Activated naive CD4-positive, alpha-beta T cell treated with anti-CD3 and anti-CD28 coated beads, Interleukin-2, amount 10 ng/mL, durations not matched to agents 7 days and 5 days (primary cell): ENCODE measurements at regions not wholly inside any gene's neighbourhood (a gene's known extent, or its start where the extent isn't known, plus 50 kb on each side); places are given as distances from the start of the nearest gene placed in this dataset.
"Not testable (repeated sequence)": the region's sequence is repeated elsewhere in the genome, so short reads cannot be mapped to it uniquely, and the experiment has no call there.

ENCODE experiments used
- CTCF ChIA-PET: fragments of 350-600 bp; sonication (Branson Sonifier 250); formaldehyde crosslinking; loops from one replicate; lab custom pipeline; 2021; ENCODE audit warnings: antibody characterized with exemption; lab: Charles Lee
- DNase-seq: peaks from one replicate; pipeline ENCODE4 v3.0.0-alpha.2; 2020
- H3K27ac Mint-ChIP-seq: one replicate; pipeline ENCODE4 v1.8.0; 2021; ENCODE audit warnings: mild to moderate bottlenecking, moderate library complexity, mixed read lengths
- H3K27me3 Mint-ChIP-seq: one replicate; pipeline ENCODE4 v1.8.0; 2021; ENCODE audit warnings: mild to moderate bottlenecking, mixed read lengths
- H3K36me3 Mint-ChIP-seq: one replicate; pipeline ENCODE4 v1.8.0; 2021; ENCODE audit warnings: mixed read lengths
- H3K4me1 Mint-ChIP-seq: one replicate; pipeline ENCODE4 v1.8.0; 2021; ENCODE audit warnings: mixed read lengths
- H3K4me3 Mint-ChIP-seq: one replicate; pipeline ENCODE4 v1.8.0; 2021; ENCODE audit warnings: mild to moderate bottlenecking, moderate library complexity, mixed read lengths
- H3K9me3 Mint-ChIP-seq: one replicate; pipeline ENCODE4 v1.8.0; 2021; ENCODE audit warnings: mixed read lengths

DNA sequence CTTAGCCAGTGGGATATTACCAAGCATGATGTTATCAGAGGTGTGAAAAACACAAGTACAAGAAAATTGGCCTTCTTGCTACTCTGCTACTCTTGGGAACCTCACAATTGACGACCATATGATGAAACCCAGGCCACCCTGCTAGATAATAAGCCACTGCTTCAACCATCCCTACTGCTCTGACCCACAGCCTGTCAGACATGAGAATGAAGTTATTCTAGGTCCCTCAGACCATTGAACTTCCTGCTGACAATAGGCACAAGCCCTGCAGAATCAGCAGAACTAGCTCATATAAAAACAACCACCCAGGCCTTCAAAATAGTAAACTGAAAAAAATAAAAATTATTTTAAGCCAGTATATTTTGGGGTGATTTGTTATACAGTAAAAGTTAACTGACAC lies 559.9 kb downstream of the KCTD12 start:
- CTCF ChIA-PET: no interaction called here
- no peak for DNase-seq
- Mint-ChIP-seq H3K4me3 (no peak overlapping the region), H3K4me1 (no peaks in the 10 kb centered on the region), H3K36me3 (no peaks in the 10 kb centered on the region), H3K27me3 (no peaks in the 10 kb centered on the region), H3K27ac (no peak overlapping the region), H3K9me3 (no peaks in the 10 kb centered on the region)

DNA sequence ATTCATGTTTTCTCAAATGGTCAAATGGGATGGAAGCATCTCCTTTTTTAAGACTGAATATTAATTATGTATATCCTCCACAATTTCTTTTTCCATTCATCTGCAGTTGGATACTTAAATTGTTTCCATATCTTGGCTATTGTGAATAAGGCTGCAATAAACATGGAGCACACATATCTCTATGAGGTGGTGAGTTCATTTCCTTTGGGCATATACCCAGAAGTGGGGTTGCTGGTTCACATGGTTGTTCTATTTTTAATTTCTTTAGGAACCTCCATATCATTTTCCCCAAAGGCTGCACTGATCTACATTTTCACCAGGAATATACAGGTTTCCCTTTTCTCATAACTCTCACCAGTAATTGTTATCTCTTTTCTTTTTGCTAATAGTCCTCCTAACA lies 566.3 kb downstream of the KCTD12 start:
- DNase-seq: no peak
- H3K27ac Mint-ChIP-seq: no peak overlapping the region

DNA sequence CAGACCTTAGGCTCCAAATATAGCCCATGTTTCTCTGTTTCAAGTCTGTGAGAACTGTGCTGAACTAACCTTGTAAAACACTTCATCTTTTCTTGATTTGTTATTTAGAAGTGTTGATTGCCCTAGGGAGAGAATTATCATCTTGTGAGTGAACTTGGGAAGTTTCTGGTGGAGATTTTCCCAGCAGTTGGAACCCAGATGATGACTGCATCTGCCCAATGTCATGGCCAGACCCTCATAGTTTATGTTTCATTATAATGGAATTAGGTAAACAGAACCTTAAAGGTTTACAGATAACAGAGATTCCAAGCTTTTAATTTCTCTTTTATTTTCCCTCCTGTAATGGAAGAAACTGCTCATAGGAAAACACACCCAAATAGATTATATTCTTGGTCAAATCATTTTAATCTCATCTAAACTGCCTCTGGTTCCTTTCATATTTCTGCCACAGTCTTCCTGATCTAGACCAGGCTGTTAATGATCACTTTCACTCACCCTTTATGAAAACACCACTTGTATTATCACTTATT lies 569.1 kb downstream of the KCTD12 start:
- H3K9me3 Mint-ChIP-seq: no peaks in the 10 kb centered on the region
- CTCF ChIA-PET: no interaction called here
- no peak overlapping the region for H3K27ac Mint-ChIP-seq
- H3K4me3 Mint-ChIP-seq: no peak overlapping the region
- no peaks in the 10 kb centered on the region for H3K4me1 Mint-ChIP-seq
- no peaks in the 10 kb centered on the region for H3K36me3 Mint-ChIP-seq
- DNase-seq: no peak
- no peaks in the 10 kb centered on the region for H3K27me3 Mint-ChIP-seq

More for the DNA sequence above, 566.3 kb downstream of the KCTD12 start:
- H3K4me1 Mint-ChIP-seq: no peaks in the 10 kb centered on the region
- H3K9me3 Mint-ChIP-seq: no peaks in the 10 kb centered on the region
- CTCF ChIA-PET: no interaction called here
- no peaks in the 10 kb centered on the region for H3K27me3 Mint-ChIP-seq
- H3K36me3 Mint-ChIP-seq: no peaks in the 10 kb centered on the region
- no peak overlapping the region for H3K4me3 Mint-ChIP-seq

DNA sequence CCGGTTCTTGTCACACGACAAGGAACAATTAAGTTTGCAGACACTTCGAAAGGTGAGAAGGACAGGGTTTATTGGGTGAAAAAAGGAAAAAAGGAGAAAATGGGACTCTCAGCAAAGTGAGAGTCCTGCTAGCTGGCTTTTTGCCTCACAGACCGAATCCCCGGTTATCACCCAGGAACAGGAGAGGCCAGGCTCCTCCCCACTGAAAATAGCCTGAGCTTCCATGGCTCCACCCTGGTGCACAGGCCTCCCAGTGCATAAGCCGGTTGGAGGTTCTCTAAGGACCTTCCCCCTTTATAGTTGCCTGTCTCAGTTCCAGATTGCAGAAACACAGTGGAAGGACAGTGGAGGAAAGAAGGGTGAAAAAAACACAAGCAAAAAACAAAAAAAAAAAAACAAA lies 571.7 kb downstream of the KCTD12 start:
- Mint-ChIP-seq H3K4me1 (no peaks in the 10 kb centered on the region), H3K27me3 (no peaks in the 10 kb centered on the region), H3K4me3 (no peak overlapping the region), H3K36me3 (no peaks in the 10 kb centered on the region), H3K9me3 (no peaks in the 10 kb centered on the region), H3K27ac (no peak overlapping the region)
- CTCF ChIA-PET: no interaction called here
- no peak for DNase-seq

DNA sequence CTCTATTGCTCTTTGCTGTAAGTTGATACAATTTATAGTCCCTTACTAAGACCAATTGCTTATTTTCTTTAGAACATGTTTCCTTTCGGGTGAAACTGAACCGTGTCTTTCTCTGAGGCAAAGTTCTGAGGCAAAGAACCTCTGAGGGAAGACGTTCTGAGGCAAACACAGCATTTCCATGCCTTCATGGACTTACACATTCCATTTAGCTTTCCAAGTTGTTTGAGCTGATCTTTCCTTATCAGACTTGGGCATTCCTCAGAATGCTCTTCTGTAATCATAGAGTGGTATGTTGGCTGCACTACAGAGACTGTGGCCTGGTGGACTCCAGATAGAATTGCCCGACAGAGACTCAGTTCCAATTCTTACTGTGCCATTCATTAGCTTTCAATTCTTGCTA lies 579.1 kb downstream of the KCTD12 start:
- H3K27me3 Mint-ChIP-seq: no peaks in the 10 kb centered on the region
- H3K4me3 Mint-ChIP-seq: no peak overlapping the region
- H3K9me3 Mint-ChIP-seq: no peaks in the 10 kb centered on the region
- CTCF ChIA-PET: no interaction called here
- no peaks in the 10 kb centered on the region for H3K4me1 Mint-ChIP-seq
- no peak for DNase-seq
- no peaks in the 10 kb centered on the region for H3K36me3 Mint-ChIP-seq
- no peak overlapping the region for H3K27ac Mint-ChIP-seq

DNA sequence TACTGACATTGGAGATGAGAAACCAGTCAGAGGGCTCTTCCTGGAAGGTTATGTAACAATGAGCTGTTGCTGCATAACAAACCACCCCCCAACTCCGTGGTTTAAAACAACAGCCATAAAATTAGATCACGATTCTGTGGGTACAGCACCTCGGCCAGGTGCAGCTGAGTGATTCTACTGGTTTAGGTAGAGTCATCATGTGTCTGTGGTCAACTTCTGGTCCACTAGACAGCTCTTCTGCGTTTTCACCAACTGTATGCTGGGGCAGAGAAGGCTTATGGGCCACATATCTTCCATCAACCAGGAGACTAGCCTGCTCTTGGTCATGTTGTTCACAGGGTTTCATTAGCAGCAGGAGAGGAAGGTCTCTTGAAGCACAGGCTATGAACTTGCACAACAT lies 585.5 kb downstream of the KCTD12 start:
- Mint-ChIP-seq H3K4me1 (no peaks in the 10 kb centered on the region), H3K36me3 (no peaks in the 10 kb centered on the region), H3K27ac (no peak overlapping the region), H3K9me3 (peaks cover 6% of the 10 kb centered on the region), H3K27me3 (no peaks in the 10 kb centered on the region), H3K4me3 (no peak overlapping the region)
- CTCF ChIA-PET: no interaction called here
- no peak for DNase-seq

DNA sequence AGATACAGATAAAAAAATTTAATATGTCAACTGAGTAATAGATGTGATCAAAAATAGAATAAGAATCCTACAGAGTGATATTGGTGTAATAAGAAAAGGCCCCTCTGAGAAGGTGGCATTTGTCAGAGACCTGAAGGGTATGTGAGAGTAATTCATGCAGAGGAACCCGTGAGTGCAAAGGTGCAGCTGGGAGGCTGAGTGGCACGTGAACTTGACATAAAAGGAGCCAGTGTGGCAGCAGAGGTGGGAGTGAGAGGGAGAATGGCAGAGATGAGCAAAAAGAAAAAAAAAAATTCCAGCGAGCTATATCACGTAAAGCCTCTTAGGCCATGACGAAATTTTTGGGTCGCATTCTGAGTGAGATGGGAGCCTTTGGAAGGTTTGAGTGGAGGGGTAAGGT lies 588.9 kb downstream of the KCTD12 start:
- Mint-ChIP-seq H3K36me3 (no peaks in the 10 kb centered on the region), H3K27ac (peak overlapping the region; percentile 4), H3K4me3 (no peak overlapping the region), H3K27me3 (no peaks in the 10 kb centered on the region), H3K4me1 (no peaks in the 10 kb centered on the region), H3K9me3 (peaks cover 8% of the 10 kb centered on the region)
- CTCF ChIA-PET: no interaction called here
- no peak for DNase-seq

DNA sequence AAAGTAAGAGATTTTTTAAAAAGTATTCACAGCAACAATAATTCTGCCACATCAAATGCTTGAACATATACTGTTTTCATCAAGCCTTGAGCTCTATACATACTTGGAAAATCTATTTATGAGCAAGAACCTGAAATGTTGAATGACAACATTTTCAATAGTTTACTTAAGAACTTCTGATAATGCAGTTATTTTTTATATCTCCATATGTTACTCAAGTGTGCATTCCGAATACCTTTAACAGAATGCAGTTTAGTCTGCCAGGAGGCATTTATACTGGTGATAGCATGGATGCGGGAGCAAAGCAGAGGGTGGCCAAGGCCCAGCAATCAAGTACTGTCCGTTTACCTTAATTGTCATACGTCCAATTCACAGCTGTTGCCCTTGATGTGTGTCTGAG lies 589.5 kb downstream of the KCTD12 start:
- no peak overlapping the region for H3K4me3 Mint-ChIP-seq
- H3K27ac Mint-ChIP-seq: no peak overlapping the region
- peaks cover 8% of the 10 kb centered on the region for H3K9me3 Mint-ChIP-seq
- no peaks in the 10 kb centered on the region for H3K27me3 Mint-ChIP-seq
- no peaks in the 10 kb centered on the region for H3K4me1 Mint-ChIP-seq
- no peaks in the 10 kb centered on the region for H3K36me3 Mint-ChIP-seq
- DNase-seq: no peak
- CTCF ChIA-PET: no interaction called here

DNA sequence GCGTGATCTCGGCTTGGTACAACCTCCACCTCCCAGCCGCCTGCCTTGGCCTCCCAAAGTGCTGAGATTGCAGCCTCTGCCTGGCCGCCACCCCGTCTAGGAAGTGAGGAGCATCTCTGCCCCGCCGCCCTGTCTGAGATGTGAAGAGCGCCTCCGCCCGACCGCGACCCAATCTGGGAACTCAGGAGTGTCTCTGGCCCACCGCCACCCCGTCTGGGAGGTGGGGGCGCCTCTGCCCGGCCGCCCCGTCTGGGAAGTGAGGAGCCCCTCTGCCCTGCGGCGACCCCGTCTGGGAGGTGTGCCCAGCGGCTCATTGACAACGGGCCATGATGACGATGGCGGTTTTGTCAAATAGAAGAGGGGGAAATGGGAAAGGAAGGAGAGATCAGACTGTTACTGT lies 591.2 kb downstream of the KCTD12 start:
- H3K27ac Mint-ChIP-seq, H3K9me3 Mint-ChIP-seq, CTCF ChIA-PET, H3K4me1 Mint-ChIP-seq, H3K27me3 Mint-ChIP-seq, H3K4me3 Mint-ChIP-seq, H3K36me3 Mint-ChIP-seq, DNase-seq: not testable (repeated sequence)

DNA sequence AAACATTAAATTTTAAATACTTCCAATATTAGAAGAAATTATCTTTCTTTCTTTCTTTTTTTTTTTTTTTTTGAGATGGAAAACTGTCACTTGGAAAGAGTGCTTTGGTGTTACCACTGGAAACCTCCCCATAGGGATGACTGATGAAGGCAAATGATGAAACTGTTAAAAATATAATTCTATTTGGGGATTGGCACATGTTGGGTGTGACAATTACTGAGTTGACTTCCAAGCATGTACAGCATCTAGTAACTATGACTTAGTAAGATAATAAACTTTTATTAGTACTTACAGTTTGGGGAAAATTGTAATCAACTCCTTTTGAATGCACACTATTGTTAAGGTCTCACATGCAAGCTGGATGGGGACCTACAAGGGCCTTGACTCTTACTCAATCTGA lies 592.5 kb downstream of the KCTD12 start:
- Mint-ChIP-seq H3K27me3 (no peaks in the 10 kb centered on the region), H3K9me3 (peaks cover 8% of the 10 kb centered on the region), H3K27ac (no peak overlapping the region), H3K4me3 (no peak overlapping the region), H3K36me3 (no peaks in the 10 kb centered on the region), H3K4me1 (no peaks in the 10 kb centered on the region)
- CTCF ChIA-PET: no interaction called here
- no peak for DNase-seq

DNA sequence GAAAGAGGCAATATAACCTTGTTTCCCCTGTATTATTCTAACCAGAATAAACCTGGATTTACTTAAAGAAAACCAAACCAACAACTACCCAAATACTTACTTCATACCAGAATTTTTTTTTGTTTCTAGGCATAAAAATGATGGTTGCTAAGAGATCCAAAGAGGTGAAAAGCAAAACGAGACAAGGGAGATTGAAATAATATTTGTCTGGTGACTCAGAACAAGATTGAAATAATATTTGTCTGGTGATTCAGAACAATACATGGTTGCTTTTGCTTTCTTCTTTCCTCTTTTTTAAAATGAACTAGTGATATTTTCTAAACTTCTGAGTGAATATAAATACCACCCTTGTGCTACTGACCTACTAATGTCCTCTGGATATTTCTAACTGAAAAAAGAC lies 592.9 kb downstream of the KCTD12 start:
- no peak for DNase-seq
- CTCF ChIA-PET: no interaction called here
- peaks cover 8% of the 10 kb centered on the region for H3K9me3 Mint-ChIP-seq
- H3K27me3 Mint-ChIP-seq: no peaks in the 10 kb centered on the region
- H3K4me1 Mint-ChIP-seq: no peaks in the 10 kb centered on the region
- H3K27ac Mint-ChIP-seq: no peak overlapping the region
- H3K4me3 Mint-ChIP-seq: no peak overlapping the region
- no peaks in the 10 kb centered on the region for H3K36me3 Mint-ChIP-seq

DNA sequence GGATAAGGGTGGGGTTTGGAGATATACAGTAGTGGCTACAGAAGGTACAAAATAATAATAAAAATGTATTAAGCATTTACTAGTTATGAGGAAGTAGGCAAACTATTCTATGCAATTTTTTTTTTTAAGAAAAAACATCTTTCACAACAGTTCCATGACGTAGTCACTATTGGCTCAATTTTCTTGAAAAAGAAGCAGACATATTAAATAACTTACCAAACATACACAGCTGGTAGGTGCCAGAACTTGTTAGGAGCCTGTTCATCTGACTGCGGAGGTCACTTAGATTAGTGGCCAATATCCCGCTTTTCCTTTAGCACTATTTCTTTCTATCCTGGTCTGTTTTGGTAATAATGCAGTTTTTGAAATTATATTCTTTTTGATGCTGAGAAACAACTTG lies 593.5 kb downstream of the KCTD12 start:
- no peaks in the 10 kb centered on the region for H3K4me1 Mint-ChIP-seq

DNA sequence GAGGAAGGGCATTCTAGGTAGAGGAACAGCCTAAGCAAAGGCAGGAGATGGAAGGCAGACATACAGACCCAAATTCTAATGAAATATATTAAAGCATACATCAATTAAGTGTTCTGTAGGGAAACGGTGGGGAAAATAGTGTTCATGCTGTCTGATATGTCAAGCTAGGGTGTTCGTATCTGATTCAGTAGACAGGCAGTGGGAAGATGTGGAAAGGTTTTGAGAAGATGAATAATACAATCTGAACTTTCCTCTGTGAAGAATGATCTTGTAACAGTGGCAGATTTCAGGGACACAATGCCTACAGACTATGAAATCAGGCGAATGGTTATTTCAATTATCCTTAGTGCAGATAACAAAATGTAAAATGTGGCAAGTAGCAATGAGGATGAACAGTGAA lies 594.2 kb downstream of the KCTD12 start:
- DNase-seq: no peak
- Mint-ChIP-seq H3K27me3 (no peaks in the 10 kb centered on the region), H3K4me3 (no peak overlapping the region), H3K4me1 (no peaks in the 10 kb centered on the region), H3K9me3 (peaks cover 4% of the 10 kb centered on the region), H3K27ac (no peak overlapping the region), H3K36me3 (no peaks in the 10 kb centered on the region)
- CTCF ChIA-PET: no interaction called here

More for the DNA sequence above, 593.5 kb downstream of the KCTD12 start:
- Mint-ChIP-seq H3K4me3 (no peak overlapping the region), H3K27me3 (no peaks in the 10 kb centered on the region), H3K36me3 (no peaks in the 10 kb centered on the region), H3K27ac (no peak overlapping the region), H3K9me3 (peaks cover 6% of the 10 kb centered on the region)
- DNase-seq: no peak
- CTCF ChIA-PET: no interaction called here

DNA sequence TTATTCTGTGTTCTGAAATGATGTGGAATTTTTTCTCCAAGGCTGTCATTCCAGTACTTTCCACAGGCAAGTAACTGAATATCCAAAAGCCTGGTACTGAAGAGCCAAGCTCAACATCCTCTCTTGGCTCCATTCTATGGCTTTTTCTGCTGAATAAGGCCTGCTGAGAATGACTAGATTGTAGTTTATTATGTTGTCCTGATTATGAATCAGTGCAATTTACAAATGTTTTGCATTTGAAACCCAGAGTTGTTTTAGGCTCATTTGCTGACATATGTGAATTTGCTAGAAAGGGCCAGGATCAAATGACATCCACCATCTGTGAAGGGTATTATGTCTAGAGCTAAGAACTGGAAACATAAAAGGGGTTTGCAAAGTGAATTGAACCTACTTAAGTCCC lies 596.6 kb downstream of the KCTD12 start:
- Mint-ChIP-seq H3K27me3 (no peaks in the 10 kb centered on the region), H3K4me3 (no peak overlapping the region), H3K4me1 (no peaks in the 10 kb centered on the region), H3K9me3 (peaks cover 2% of the 10 kb centered on the region), H3K36me3 (no peaks in the 10 kb centered on the region), H3K27ac (no peak overlapping the region)
- no peak for DNase-seq
- CTCF ChIA-PET: no interaction called here

DNA sequence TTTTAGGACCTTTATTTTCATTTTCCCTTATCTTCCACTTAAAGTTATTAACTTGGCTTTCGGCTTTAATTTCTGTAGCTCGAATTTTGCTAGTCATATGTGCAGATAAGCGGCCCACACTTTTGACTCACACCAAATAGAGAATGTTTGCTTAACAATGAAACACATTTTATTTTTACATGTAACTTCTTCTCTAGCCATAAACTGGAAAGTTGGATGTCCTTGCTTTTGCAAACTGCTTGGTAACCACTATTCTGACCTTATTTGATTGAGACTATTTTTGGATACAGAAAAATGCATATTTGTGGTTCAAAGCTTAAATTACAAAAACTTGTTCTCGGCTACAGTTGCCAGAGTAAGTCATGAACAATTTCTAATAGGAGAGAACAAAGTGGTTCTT lies 600.0 kb downstream of the KCTD12 start:
- no peak for DNase-seq
- H3K4me1 Mint-ChIP-seq: no peaks in the 10 kb centered on the region
- H3K9me3 Mint-ChIP-seq: no peaks in the 10 kb centered on the region
- no peaks in the 10 kb centered on the region for H3K27me3 Mint-ChIP-seq
- CTCF ChIA-PET: no interaction called here
- no peak overlapping the region for H3K4me3 Mint-ChIP-seq
- no peak overlapping the region for H3K27ac Mint-ChIP-seq
- no peaks in the 10 kb centered on the region for H3K36me3 Mint-ChIP-seq

DNA sequence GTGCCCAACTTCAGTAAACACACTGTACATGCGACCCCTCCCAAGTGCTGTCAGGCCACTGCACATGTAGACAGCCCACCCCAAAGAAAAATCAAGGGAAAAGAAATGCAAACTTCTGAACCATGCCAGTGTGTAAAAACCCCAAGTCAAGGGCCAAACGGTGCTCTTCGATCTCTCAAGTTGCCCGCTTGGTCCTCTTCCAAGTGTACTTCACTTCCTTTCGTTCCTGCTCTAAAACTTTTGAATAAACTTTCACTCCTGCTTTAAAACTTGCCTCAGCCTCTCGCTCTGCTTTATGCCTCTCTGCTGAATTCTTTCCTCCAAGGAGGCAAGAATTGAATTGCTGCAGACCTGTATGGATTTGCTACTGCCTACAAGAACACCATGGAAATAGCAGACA lies 600.7 kb downstream of the KCTD12 start:
- Mint-ChIP-seq H3K4me3 (no peak overlapping the region), H3K4me1 (no peaks in the 10 kb centered on the region), H3K9me3 (peaks cover 2% of the 10 kb centered on the region), H3K27ac (no peak overlapping the region), H3K36me3 (no peaks in the 10 kb centered on the region), H3K27me3 (no peaks in the 10 kb centered on the region)
- DNase-seq: no peak
- CTCF ChIA-PET: no interaction called here
